ENCODE measurements at regions not wholly inside any gene's neighbourhood (a gene's known extent, or its start where the extent isn't known, plus 50 kb on each side); places are given as distances from the start of the nearest gene placed in this dataset.

DNA sequence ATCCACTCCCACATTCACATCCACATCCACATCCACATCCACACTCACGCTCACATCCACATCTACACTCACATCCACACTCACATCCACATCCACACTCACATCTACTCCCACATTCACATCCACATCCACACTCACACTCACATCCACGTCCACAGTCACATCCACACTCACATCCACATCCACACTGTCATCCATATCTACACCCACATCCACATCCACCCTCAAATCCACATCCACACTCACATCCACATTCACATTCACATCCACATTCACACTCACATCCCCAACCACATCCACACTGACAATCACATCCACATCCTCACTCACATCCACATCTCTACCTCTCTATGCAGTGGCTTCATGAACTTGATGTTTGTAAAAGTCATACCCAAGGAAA lies 190.5 kb downstream of the IRX1 start:
- H3K4me3 ChIP-seq (ENCODE audit: low read depth, low read length), result no peak overlapping the region
- in situ Hi-C loops (cut with HindIII; ENCODE audit: low pct_ligation_motif_present, low sequenced_read_pairs), result no loop called here
- no peak for DNase-seq
- no peaks in the 10 kb centered on the region for H3K27me3 ChIP-seq (replicated peaks)
- no peak overlapping the region for H3K27ac ChIP-seq
- TF ChIP-seq, protein P1, sequence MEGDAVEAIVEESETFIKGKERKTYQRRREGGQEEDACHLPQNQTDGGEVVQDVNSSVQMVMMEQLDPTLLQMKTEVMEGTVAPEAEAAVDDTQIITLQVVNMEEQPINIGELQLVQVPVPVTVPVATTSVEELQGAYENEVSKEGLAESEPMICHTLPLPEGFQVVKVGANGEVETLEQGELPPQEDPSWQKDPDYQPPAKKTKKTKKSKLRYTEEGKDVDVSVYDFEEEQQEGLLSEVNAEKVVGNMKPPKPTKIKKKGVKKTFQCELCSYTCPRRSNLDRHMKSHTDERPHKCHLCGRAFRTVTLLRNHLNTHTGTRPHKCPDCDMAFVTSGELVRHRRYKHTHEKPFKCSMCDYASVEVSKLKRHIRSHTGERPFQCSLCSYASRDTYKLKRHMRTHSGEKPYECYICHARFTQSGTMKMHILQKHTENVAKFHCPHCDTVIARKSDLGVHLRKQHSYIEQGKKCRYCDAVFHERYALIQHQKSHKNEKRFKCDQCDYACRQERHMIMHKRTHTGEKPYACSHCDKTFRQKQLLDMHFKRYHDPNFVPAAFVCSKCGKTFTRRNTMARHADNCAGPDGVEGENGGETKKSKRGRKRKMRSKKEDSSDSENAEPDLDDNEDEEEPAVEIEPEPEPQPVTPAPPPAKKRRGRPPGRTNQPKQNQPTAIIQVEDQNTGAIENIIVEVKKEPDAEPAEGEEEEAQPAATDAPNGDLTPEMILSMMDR (IDR thresholded peaks at IDR 0.05; ENCODE audit: low read depth, low read length, missing control alignments), result no peak
- H3K36me3 ChIP-seq (replicated peaks), result no peaks in the 10 kb centered on the region

DNA sequence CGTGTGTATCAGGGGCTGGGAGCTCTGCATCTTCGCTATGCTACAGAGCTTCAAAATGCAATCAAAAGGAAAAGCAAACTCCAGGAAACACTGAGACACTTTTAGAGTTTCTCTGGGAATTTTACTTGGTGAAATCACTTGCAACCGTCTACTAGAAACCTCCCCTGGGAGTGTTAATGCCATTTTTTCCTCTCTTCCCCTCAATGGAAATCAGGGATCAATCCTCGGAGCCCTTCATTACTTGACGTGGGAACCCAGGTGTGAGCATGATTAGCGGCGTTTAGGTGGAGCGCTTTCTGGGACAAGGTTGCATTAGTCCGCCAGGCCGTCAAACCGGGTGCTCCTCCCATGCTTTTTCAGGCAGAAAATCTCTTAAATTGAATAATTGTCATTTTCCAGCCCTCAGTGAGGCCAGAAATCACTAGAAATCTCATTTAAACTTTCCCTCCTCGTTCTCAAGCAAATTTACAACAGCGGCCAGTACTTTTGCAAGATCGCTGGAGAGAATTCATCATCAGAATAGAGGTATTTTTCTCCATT lies 191.3 kb downstream of the IRX1 start:
- H3K27ac ChIP-seq, result no peak overlapping the region
- H3K36me3 ChIP-seq (replicated peaks), result no peaks in the 10 kb centered on the region
- H3K27me3 ChIP-seq (replicated peaks), result no peaks in the 10 kb centered on the region
- in situ Hi-C loops (cut with HindIII; ENCODE audit: low pct_ligation_motif_present, low sequenced_read_pairs), result no loop called here
- no peak overlapping the region for H3K4me3 ChIP-seq (ENCODE audit: low read depth, low read length)
- DNase-seq, result no peak
- TF ChIP-seq, protein P1 (IDR thresholded peaks at IDR 0.05; ENCODE audit: low read depth, low read length, missing control alignments), result no peak

DNA sequence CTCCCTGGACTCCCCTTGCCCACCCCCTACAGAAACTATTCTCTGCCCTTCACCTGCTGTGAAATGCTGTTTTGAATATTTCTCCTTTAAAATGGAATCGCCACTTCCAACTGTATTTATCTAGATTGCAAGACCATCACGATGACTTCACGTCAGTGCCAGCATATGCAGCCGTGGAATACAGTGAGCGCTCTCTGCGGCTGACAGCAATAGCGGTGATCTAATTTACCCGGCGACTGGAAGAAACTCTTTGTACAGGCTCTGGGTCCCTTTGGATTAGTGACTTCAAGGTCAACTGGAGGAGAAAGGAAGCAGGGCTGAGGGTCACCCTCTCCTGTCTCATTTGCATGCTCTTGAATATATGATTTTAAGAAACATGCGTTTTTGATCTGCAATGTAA lies 192.0 kb downstream of the IRX1 start:
- Histone ChIP-seq H3K36me3 (replicated peaks) (no peaks in the 10 kb centered on the region), H3K27ac (no peak overlapping the region), H3K27me3 (replicated peaks) (no peaks in the 10 kb centered on the region), H3K4me3 (ENCODE audit: low read depth, low read length) (no peak overlapping the region)
- in situ Hi-C loops (cut with HindIII; ENCODE audit: low pct_ligation_motif_present, low sequenced_read_pairs), result no loop called here
- TF ChIP-seq, protein P1 (IDR thresholded peaks at IDR 0.05; ENCODE audit: low read depth, low read length, missing control alignments), result no peak
- DNase-seq, result no peak

DNA sequence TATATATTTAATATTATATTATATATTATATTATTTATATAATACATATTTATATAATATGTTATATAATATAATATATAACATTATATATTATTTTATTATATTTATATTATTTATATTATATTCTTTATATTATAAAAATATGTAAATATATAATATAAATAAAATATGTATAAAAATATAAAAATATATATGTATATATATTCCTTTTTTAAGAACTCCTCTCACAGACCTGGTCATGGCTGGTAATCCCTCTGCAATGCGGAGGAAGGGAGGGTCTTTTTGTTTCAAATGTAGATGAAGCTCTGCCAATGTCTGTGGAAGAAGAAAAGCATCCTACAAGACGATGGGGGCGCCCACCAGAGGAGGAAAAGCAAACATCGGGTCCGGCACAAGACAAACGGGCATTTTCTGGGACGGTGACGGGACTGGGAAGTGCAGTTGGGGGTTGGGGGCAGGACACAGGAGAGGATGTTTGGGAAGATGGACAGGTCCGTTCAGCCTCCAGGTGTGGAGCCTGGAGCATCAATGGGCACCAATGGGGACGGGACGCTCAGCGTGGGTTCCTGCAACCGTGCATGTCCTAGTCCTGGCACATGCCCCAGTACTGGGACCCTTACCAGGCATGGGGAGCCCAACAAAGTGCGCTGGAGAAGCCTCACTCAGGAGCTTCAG lies 194.0 kb downstream of the IRX1 start:
- no peaks in the 10 kb centered on the region for H3K36me3 ChIP-seq (replicated peaks)
- in situ Hi-C loops (cut with HindIII; ENCODE audit: low pct_ligation_motif_present, low sequenced_read_pairs), result no loop called here
- TF ChIP-seq, protein P1 (IDR thresholded peaks at IDR 0.05; ENCODE audit: low read depth, low read length, missing control alignments), result no peak
- H3K27me3 ChIP-seq (replicated peaks), result no peaks in the 10 kb centered on the region
- no peak overlapping the region for H3K4me3 ChIP-seq (ENCODE audit: low read depth, low read length)
- DNase-seq, result no peak
- H3K27ac ChIP-seq, result no peak overlapping the region

DNA sequence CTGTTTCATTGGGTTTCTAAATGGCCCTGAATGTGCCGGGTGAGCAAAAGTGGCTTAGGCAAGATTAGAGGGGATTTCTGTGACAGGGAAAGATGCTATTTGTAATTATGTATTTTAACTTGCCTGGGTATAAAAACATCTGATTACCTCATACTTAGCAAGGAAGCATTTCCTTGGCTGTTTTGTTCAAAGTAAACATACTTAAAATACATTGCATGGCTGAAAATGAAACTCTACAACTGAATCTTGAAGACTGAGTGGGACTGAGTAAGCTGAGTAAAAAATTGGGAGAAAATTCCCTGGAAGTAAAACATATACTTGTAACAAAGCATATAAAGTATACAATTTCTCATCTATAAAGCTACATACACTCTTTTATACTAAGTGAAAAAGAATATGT lies 197.5 kb downstream of the IRX1 start:
- H3K27ac ChIP-seq, result no peak overlapping the region
- H3K4me3 ChIP-seq (ENCODE audit: low read depth, low read length), result no peak overlapping the region
- TF ChIP-seq, protein P1 (IDR thresholded peaks at IDR 0.05; ENCODE audit: low read depth, low read length, missing control alignments), result no peak
- in situ Hi-C loops (cut with HindIII; ENCODE audit: low pct_ligation_motif_present, low sequenced_read_pairs), result no loop called here
- no peaks in the 10 kb centered on the region for H3K27me3 ChIP-seq (replicated peaks)
- H3K36me3 ChIP-seq (replicated peaks), result no peaks in the 10 kb centered on the region
- no peak for DNase-seq

DNA sequence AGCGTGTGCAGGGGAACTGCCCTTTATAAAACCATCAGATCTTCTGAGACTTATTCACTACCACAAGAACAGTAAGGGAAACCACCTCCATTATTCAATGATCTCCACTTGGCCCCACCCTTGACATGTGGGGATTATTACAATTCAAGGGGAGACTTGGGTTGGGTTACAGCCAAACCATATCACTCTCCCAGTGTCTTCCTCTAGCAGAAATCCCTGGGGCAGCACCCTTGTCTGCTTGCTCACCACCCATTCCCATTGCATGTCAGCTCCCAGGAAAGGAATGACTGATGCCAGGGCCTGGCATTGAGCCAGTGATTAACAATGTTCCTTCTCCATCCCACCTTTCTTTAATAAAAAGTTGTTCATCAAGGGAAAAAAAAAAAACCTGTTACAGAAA lies 199.0 kb downstream of the IRX1 start:
- no peak for DNase-seq
- no peak overlapping the region for H3K27ac ChIP-seq
- H3K36me3 ChIP-seq (replicated peaks), result no peaks in the 10 kb centered on the region
- in situ Hi-C loops (cut with HindIII; ENCODE audit: low pct_ligation_motif_present, low sequenced_read_pairs), result no loop called here
- no peak overlapping the region for H3K4me3 ChIP-seq (ENCODE audit: low read depth, low read length)
- H3K27me3 ChIP-seq (replicated peaks), result no peaks in the 10 kb centered on the region
- TF ChIP-seq, protein P1 (IDR thresholded peaks at IDR 0.05; ENCODE audit: low read depth, low read length, missing control alignments), result no peak
